ENCODE measurements at regions not wholly inside any gene's neighbourhood (a gene's known extent, or its start where the extent isn't known, plus 50 kb on each side); places are given as distances from the start of the nearest gene placed in this dataset.
"Not testable (repeated sequence)": the region's sequence is repeated elsewhere in the genome, so short reads cannot be mapped to it uniquely, and the experiment has no call there.

- no peaks in the 10 kb centered on the region for H3K4me1 ChIP-seq (ENCODE audit: insufficient read depth, low read length)
- H3K9ac ChIP-seq (ENCODE audit: low read depth, low read length) = no peak overlapping the region
- no peaks in the 10 kb centered on the region for H3K9me3 ChIP-seq (ENCODE audit: insufficient read depth, low read depth, low read length)
- no peak overlapping the region for H3K27ac ChIP-seq (ENCODE audit: low read depth, low read length)
- no CpG with 5 or more reads among the region's 1 CpG for WGBS
- no peak overlapping the region for H3K4me3 ChIP-seq (ENCODE audit: low read length)
- no peaks in the 10 kb centered on the region for H3K27me3 ChIP-seq (ENCODE audit: insufficient read depth, low read length)
- H3K36me3 ChIP-seq (ENCODE audit: insufficient read depth, low read length) = no peaks in the 10 kb centered on the region
Measured at GRCh38 chr7:124124201-124124600, 91.3 kb upstream of the TMEM229A start.

- H3K9ac ChIP-seq (ENCODE audit: low read depth, low read length) = no peak overlapping the region
- H3K9me3 ChIP-seq (ENCODE audit: insufficient read depth, low read depth, low read length) = no peaks in the 10 kb centered on the region
- H3K27ac ChIP-seq (ENCODE audit: low read depth, low read length) = no peak overlapping the region
- H3K27me3 ChIP-seq (ENCODE audit: insufficient read depth, low read length) = no peaks in the 10 kb centered on the region
- no peaks in the 10 kb centered on the region for H3K36me3 ChIP-seq (ENCODE audit: insufficient read depth, low read length)
- H3K4me1 ChIP-seq (ENCODE audit: insufficient read depth, low read length) = no peaks in the 10 kb centered on the region
- H3K4me3 ChIP-seq (ENCODE audit: low read length) = no peak overlapping the region
Measured at GRCh38 chr7:124120911-124121310, 88.0 kb upstream of the TMEM229A start.

- Histone ChIP-seq H3K27me3 (ENCODE audit: insufficient read depth, low read length) (no peaks in the 10 kb centered on the region), H3K4me3 (ENCODE audit: low read length) (no peak overlapping the region), H3K4me1 (ENCODE audit: insufficient read depth, low read length) (peaks cover 19% of the 10 kb centered on the region), H3K9me3 (ENCODE audit: insufficient read depth, low read depth, low read length) (0 out of 2 replicates have a peak, but pooled peaks cover 3% of the 10 kb centered on the region), H3K9ac (ENCODE audit: low read depth, low read length) (no peak overlapping the region), H3K36me3 (ENCODE audit: insufficient read depth, low read length) (no peaks in the 10 kb centered on the region), H3K27ac (ENCODE audit: low read depth, low read length) (no peak overlapping the region)
- WGBS = no CpG with 5 or more reads among the region's 1 CpG
Measured at GRCh38 chr7:124113045-124113444, 80.2 kb upstream of the TMEM229A start.

- H3K4me1 ChIP-seq (ENCODE audit: insufficient read depth, low read length) = no peaks in the 10 kb centered on the region
- H3K9ac ChIP-seq (ENCODE audit: low read depth, low read length) = no peak overlapping the region
- no peak overlapping the region for H3K27ac ChIP-seq (ENCODE audit: low read depth, low read length)
- H3K4me3 ChIP-seq (ENCODE audit: low read length) = no peak overlapping the region
- peaks cover 14% of the 10 kb centered on the region for H3K9me3 ChIP-seq (ENCODE audit: insufficient read depth, low read depth, low read length)
- H3K27me3 ChIP-seq (ENCODE audit: insufficient read depth, low read length) = no peaks in the 10 kb centered on the region
- H3K36me3 ChIP-seq (ENCODE audit: insufficient read depth, low read length) = no peaks in the 10 kb centered on the region
- WGBS = 90% methylated on average over 2 of the region's 2 CpGs
Measured at GRCh38 chr7:124106575-124106974, 73.7 kb upstream of the TMEM229A start.

GRCh38 chr7:124101173-124101768 is 68.4 kb upstream of the TMEM229A start:
- Histone ChIP-seq H3K27me3 (ENCODE audit: insufficient read depth, low read length) (no peaks in the 10 kb centered on the region), H3K4me1 (ENCODE audit: insufficient read depth, low read length) (no peaks in the 10 kb centered on the region), H3K27ac (ENCODE audit: low read depth, low read length) (no peak overlapping the region), H3K9ac (ENCODE audit: low read depth, low read length) (no peak overlapping the region), H3K4me3 (ENCODE audit: low read length) (no peak overlapping the region), H3K36me3 (ENCODE audit: insufficient read depth, low read length) (no peaks in the 10 kb centered on the region), H3K9me3 (ENCODE audit: insufficient read depth, low read depth, low read length) (peaks cover 14% of the 10 kb centered on the region)
- 58% methylated on average over 5 of the region's 5 CpGs for WGBS

GRCh38 chr7:124100190-124100589 is 67.3 kb upstream of the TMEM229A start:
- H3K36me3 ChIP-seq (ENCODE audit: insufficient read depth, low read length) = no peaks in the 10 kb centered on the region
- H3K4me1 ChIP-seq (ENCODE audit: insufficient read depth, low read length) = no peaks in the 10 kb centered on the region
- peaks cover 13% of the 10 kb centered on the region for H3K9me3 ChIP-seq (ENCODE audit: insufficient read depth, low read depth, low read length)
- WGBS = 99% methylated on average over 3 of the region's 3 CpGs
- no peak overlapping the region for H3K4me3 ChIP-seq (ENCODE audit: low read length)
- H3K9ac ChIP-seq (ENCODE audit: low read depth, low read length) = no peak overlapping the region
- no peak overlapping the region for H3K27ac ChIP-seq (ENCODE audit: low read depth, low read length)
- H3K27me3 ChIP-seq (ENCODE audit: insufficient read depth, low read length) = no peaks in the 10 kb centered on the region

GRCh38 chr7:124099585-124099984 is 66.7 kb upstream of the TMEM229A start:
- H3K27me3 ChIP-seq (ENCODE audit: insufficient read depth, low read length); H3K36me3 ChIP-seq (ENCODE audit: insufficient read depth, low read length); H3K4me1 ChIP-seq (ENCODE audit: insufficient read depth, low read length); H3K4me3 ChIP-seq (ENCODE audit: low read length); H3K9ac ChIP-seq (ENCODE audit: low read depth, low read length); H3K27ac ChIP-seq (ENCODE audit: low read depth, low read length): not testable (repeated sequence)
- H3K9me3 ChIP-seq (ENCODE audit: insufficient read depth, low read depth, low read length) = peaks cover 12% of the 10 kb centered on the region
- WGBS = 84% methylated on average over 10 of the region's 10 CpGs

- Histone ChIP-seq H3K9ac (ENCODE audit: low read depth, low read length) (no peak overlapping the region), H3K27ac (ENCODE audit: low read depth, low read length) (no peak overlapping the region), H3K36me3 (ENCODE audit: insufficient read depth, low read length) (no peaks in the 10 kb centered on the region), H3K9me3 (ENCODE audit: insufficient read depth, low read depth, low read length) (no peaks in the 10 kb centered on the region), H3K4me3 (ENCODE audit: low read length) (no peak overlapping the region), H3K27me3 (ENCODE audit: insufficient read depth, low read length) (no peaks in the 10 kb centered on the region), H3K4me1 (ENCODE audit: insufficient read depth, low read length) (no peaks in the 10 kb centered on the region)
- WGBS = 100% methylated on average over 1 of the region's 2 CpGs
Measured at GRCh38 chr7:124089621-124090020, 56.8 kb upstream of the TMEM229A start.

- WGBS = 100% methylated on average over 1 of the region's 1 CpG
- Histone ChIP-seq H3K36me3 (ENCODE audit: insufficient read depth, low read length) (no peaks in the 10 kb centered on the region), H3K27ac (ENCODE audit: low read depth, low read length) (no peak overlapping the region), H3K27me3 (ENCODE audit: insufficient read depth, low read length) (no peaks in the 10 kb centered on the region), H3K4me3 (ENCODE audit: low read length) (no peak overlapping the region), H3K4me1 (ENCODE audit: insufficient read depth, low read length) (no peaks in the 10 kb centered on the region), H3K9me3 (ENCODE audit: insufficient read depth, low read depth, low read length) (no peaks in the 10 kb centered on the region), H3K9ac (ENCODE audit: low read depth, low read length) (no peak overlapping the region)
Measured at GRCh38 chr7:124088590-124088989, 55.7 kb upstream of the TMEM229A start.

GRCh38 chr7:124086843-124087242 is 54.0 kb upstream of the TMEM229A start:
- Histone ChIP-seq H3K27me3 (ENCODE audit: insufficient read depth, low read length) (no peaks in the 10 kb centered on the region), H3K4me3 (ENCODE audit: low read length) (no peak overlapping the region), H3K36me3 (ENCODE audit: insufficient read depth, low read length) (no peaks in the 10 kb centered on the region), H3K9me3 (ENCODE audit: insufficient read depth, low read depth, low read length) (no peaks in the 10 kb centered on the region), H3K4me1 (ENCODE audit: insufficient read depth, low read length) (no peaks in the 10 kb centered on the region), H3K9ac (ENCODE audit: low read depth, low read length) (no peak overlapping the region), H3K27ac (ENCODE audit: low read depth, low read length) (no peak overlapping the region)
- 94% methylated on average over 2 of the region's 2 CpGs for WGBS

- no peak overlapping the region for H3K27ac ChIP-seq (ENCODE audit: low read depth, low read length)
- no peaks in the 10 kb centered on the region for H3K27me3 ChIP-seq (ENCODE audit: insufficient read depth, low read length)
- no peaks in the 10 kb centered on the region for H3K36me3 ChIP-seq (ENCODE audit: insufficient read depth, low read length)
- 96% methylated on average over 4 of the region's 4 CpGs for WGBS
- H3K9ac ChIP-seq (ENCODE audit: low read depth, low read length) = no peak overlapping the region
- no peaks in the 10 kb centered on the region for H3K9me3 ChIP-seq (ENCODE audit: insufficient read depth, low read depth, low read length)
- no peaks in the 10 kb centered on the region for H3K4me1 ChIP-seq (ENCODE audit: insufficient read depth, low read length)
- H3K4me3 ChIP-seq (ENCODE audit: low read length) = no peak overlapping the region
Measured at GRCh38 chr7:124085179-124085578, 52.3 kb upstream of the TMEM229A start.

GRCh38 chr7:124084024-124084423 is 51.2 kb upstream of the TMEM229A start:
- no peaks in the 10 kb centered on the region for H3K27me3 ChIP-seq (ENCODE audit: insufficient read depth, low read length)
- no peaks in the 10 kb centered on the region for H3K9me3 ChIP-seq (ENCODE audit: insufficient read depth, low read depth, low read length)
- H3K4me3 ChIP-seq (ENCODE audit: low read length) = no peak overlapping the region
- no peak overlapping the region for H3K27ac ChIP-seq (ENCODE audit: low read depth, low read length)
- no peaks in the 10 kb centered on the region for H3K36me3 ChIP-seq (ENCODE audit: insufficient read depth, low read length)
- WGBS = 90% methylated on average over 3 of the region's 3 CpGs
- H3K4me1 ChIP-seq (ENCODE audit: insufficient read depth, low read length) = no peaks in the 10 kb centered on the region
- H3K9ac ChIP-seq (ENCODE audit: low read depth, low read length) = no peak overlapping the region

Data from HUES64 (cell line).